Neural cell (in vitro differentiated cells): ENCODE measurements at regions not wholly inside any gene's neighbourhood (a gene's known extent, or its start where the extent isn't known, plus 50 kb on each side); places are given as distances from the start of the nearest gene placed in this dataset.

ENCODE experiments used
- H2AFZ ChIP-seq: fragments of 200-600, 300-800 bp; sonication (generic), shearing (Covaris generic); 2 replicates; pipeline ENCODE4 v1.6.0; 2014; ENCODE audit warnings: low read depth, mild to moderate bottlenecking, antibody characterized with exemption, low read length, moderate library complexity
- H3F3A ChIP-seq: fragments of 200-600 bp; shearing (Covaris generic); 2 replicates; pipeline ENCODE4 v1.6.1; 2016; ENCODE audit warnings: mild to moderate bottlenecking, moderate library complexity, mixed read lengths, antibody characterized with exemption, low read length; ENCODE audit not compliant: insufficient read depth, poor library complexity, severe bottlenecking
- H3K27ac ChIP-seq: fragments of 200-600, 300-800 bp; sonication (generic), shearing (Covaris generic); 2 replicates; pipeline ENCODE4 v1.5.1; 2014; ENCODE audit warnings: mild to moderate bottlenecking, low read length, moderate library complexity
- H3K27me3 ChIP-seq: fragments of 300-800, 200-600 bp; sonication (generic), shearing (Covaris generic); 2 replicates; pipeline ENCODE4 v1.6.0; 2014; ENCODE audit warnings: mild to moderate bottlenecking, low read depth, low read length, moderate library complexity; ENCODE audit not compliant: insufficient read depth
- H3K36me3 ChIP-seq: fragments of 300-800, 200-600 bp; sonication (generic), shearing (Covaris generic); 2 replicates; pipeline ENCODE4 v1.5.1; 2014; ENCODE audit warnings: mild to moderate bottlenecking, antibody characterized with exemption, low read length, moderate library complexity; ENCODE audit not compliant: insufficient read depth
- H3K4me2 ChIP-seq: fragments of 300-800, 200-600 bp; sonication (generic), shearing (Covaris generic); 2 replicates; pipeline ENCODE4 v1.6.0; 2014; ENCODE audit warnings: mild to moderate bottlenecking, low read length
- H3K4me3 ChIP-seq: fragments of 300-800, 200-600 bp; sonication (generic), shearing (Covaris generic); 2 replicates; pipeline ENCODE4 v1.5.1; 2014; ENCODE audit warnings: mild to moderate bottlenecking, low read length, moderate library complexity
- H3K79me2 ChIP-seq: fragments of 200-600 bp; shearing (Covaris generic); replicated peaks from 2 replicates; pipeline ENCODE4 v1.6.0; 2014; ENCODE audit warnings: mild to moderate bottlenecking, low read length, moderate library complexity; ENCODE audit not compliant: insufficient read depth
- H3K9ac ChIP-seq: fragments of 300-800, 200-600 bp; sonication (generic), shearing (Covaris generic); 2 replicates; pipeline ENCODE4 v1.6.1; 2016; ENCODE audit warnings: mild to moderate bottlenecking, low read length, mixed read lengths
- H3K9me2 ChIP-seq: fragments of 200-600 bp; shearing (Covaris generic); 2 replicates; pipeline ENCODE4 v1.6.1; 2016; ENCODE audit warnings: mild to moderate bottlenecking, low read length, mixed read lengths; ENCODE audit not compliant: insufficient read depth
- H3K9me3 ChIP-seq: fragments of 200-600, 300-800 bp; sonication (generic), shearing (Covaris generic); 2 replicates; pipeline ENCODE4 v1.6.1; 2016; ENCODE audit warnings: mild to moderate bottlenecking, mixed run types, low read length, moderate library complexity, mixed read lengths
- H4K20me1 ChIP-seq: fragments of 200-600 bp; shearing (Covaris generic); 2 replicates; pipeline ENCODE4 v1.6.1; 2016; ENCODE audit warnings: mild to moderate bottlenecking, mixed run types; ENCODE audit not compliant: insufficient read depth
- CTCF ChIP-seq: fragments of 450-650 bp; IDR thresholded peaks from 2 replicates; pipeline ENCODE4 v1.5.1; 2014; ENCODE audit warnings: antibody characterized with exemption, mild to moderate bottlenecking, moderate library complexity; ENCODE audit not compliant: poor library complexity, severe bottlenecking
- EP300 ChIP-seq: fragments of 450-650 bp; conservative IDR thresholded peaks from 2 replicates; pipeline ENCODE4 v1.6.1; 2014; ENCODE audit warnings: antibody characterized with exemption, mild to moderate bottlenecking, moderate library complexity; ENCODE audit not compliant: poor library complexity, severe bottlenecking
- EZH2 ChIP-seq: fragments of 200-600, 300-800 bp; shearing (Covaris generic), sonication (generic); IDR thresholded peaks from 2 replicates; pipeline ENCODE4 v1.6.1; 2014; ENCODE audit warnings: antibody characterized with exemption, low read length, borderline replicate concordance, mild to moderate bottlenecking; ENCODE audit not compliant: insufficient read depth, poor library complexity, severe bottlenecking
- MXI1 ChIP-seq: fragments of 450-650 bp; conservative IDR thresholded peaks from 2 replicates; pipeline ENCODE4 v1.6.1; 2014; ENCODE audit warnings: antibody characterized with exemption, mild to moderate bottlenecking; ENCODE audit not compliant: poor library complexity, severe bottlenecking
- POLR2AphosphoS5 ChIP-seq: IDR thresholded peaks from 2 replicates; pipeline ENCODE4 v1.6.1; 2012
- RAD21 ChIP-seq: fragments of 450-650 bp; conservative IDR thresholded peaks from 2 replicates; pipeline ENCODE4 v1.6.1; 2014; ENCODE audit warnings: antibody characterized with exemption, mild to moderate bottlenecking, moderate library complexity
- REST ChIP-seq: IDR thresholded peaks from 2 replicates; pipeline ENCODE4 v1.6.1; 2012; ENCODE audit warnings: borderline replicate concordance
- SMC3 ChIP-seq: fragments of 450-650 bp; conservative IDR thresholded peaks from 2 replicates; pipeline ENCODE4 v1.6.1; 2014; ENCODE audit warnings: antibody characterized with exemption, mild to moderate bottlenecking, moderate library complexity; ENCODE audit not compliant: poor library complexity
- TAF1 ChIP-seq: IDR thresholded peaks from 2 replicates; pipeline ENCODE4 v1.6.1; 2012; ENCODE audit warnings: low read depth

GRCh38 chr17:36859706-36860105 is 77.6 kb upstream of the LHX1 start:
- Histone ChIP-seq H3K4me2 (no peak overlapping the region), H2AFZ (no peak overlapping the region), H3K9ac (no peak overlapping the region), H3F3A (no peaks in the 10 kb centered on the region), H3K4me3 (no peak overlapping the region), H3K9me2 (no peaks in the 10 kb centered on the region), H3K9me3 (no peaks in the 10 kb centered on the region), H3K79me2 (no peaks in the 10 kb centered on the region), H3K27me3 (no peaks in the 10 kb centered on the region), H4K20me1 (no peaks in the 10 kb centered on the region), H3K27ac (no peak overlapping the region), H3K36me3 (no peaks in the 10 kb centered on the region)
- TF ChIP-seq EP300, result no peak

GRCh38 chr17:36861531-36861930 is 75.7 kb upstream of the LHX1 start:
- no peaks in the 10 kb centered on the region for H3K9me2 ChIP-seq
- TF ChIP-seq EP300 (no peak), CTCF (no peak), SMC3 (no peak), RAD21 (no peak), EZH2 (no peak), MXI1 (no peak), REST (no peak), POLR2AphosphoS5 (no peak), TAF1 (no peak)
- H3K4me3 ChIP-seq, result no peak overlapping the region
- no peaks in the 10 kb centered on the region for H3F3A ChIP-seq
- no peaks in the 10 kb centered on the region for H3K36me3 ChIP-seq
- no peak overlapping the region for H3K27ac ChIP-seq
- no peaks in the 10 kb centered on the region for H3K79me2 ChIP-seq
- H2AFZ ChIP-seq, result no peak overlapping the region
- no peak overlapping the region for H3K4me2 ChIP-seq
- H4K20me1 ChIP-seq, result no peaks in the 10 kb centered on the region
- no peak overlapping the region for H3K9ac ChIP-seq
- H3K9me3 ChIP-seq, result no peaks in the 10 kb centered on the region
- H3K27me3 ChIP-seq, result no peaks in the 10 kb centered on the region
